ENCODE measurements at regions not wholly inside any gene's neighbourhood (a gene's known extent, or its start where the extent isn't known, plus 50 kb on each side); places are given as distances from the start of the nearest gene placed in this dataset.

DNA sequence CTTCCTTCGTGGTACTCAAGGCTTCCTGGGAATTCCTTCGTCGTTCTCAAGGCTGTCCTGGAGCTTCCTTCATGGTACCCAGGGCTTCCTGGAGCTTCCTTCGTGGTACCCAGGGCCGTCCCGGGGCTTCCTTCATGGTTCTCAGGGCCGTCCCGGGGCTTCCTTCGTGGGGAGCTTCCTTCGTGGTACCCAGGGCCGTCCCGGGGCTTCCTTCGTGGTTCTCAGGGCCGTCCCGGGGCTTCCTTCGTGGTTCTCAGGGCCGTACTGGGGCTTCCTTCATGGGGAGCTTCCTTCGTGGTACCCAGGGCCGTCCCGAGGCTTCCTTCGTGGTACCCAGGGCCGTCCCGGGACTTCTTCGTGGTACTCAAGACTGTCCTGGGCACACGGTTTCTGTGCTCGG lies 339.6 kb upstream of the FAT1 start:
- no peak for DNase-seq (ENCODE audit: low read depth in 2 of 2)
- TF ChIP-seq, protein P1, sequence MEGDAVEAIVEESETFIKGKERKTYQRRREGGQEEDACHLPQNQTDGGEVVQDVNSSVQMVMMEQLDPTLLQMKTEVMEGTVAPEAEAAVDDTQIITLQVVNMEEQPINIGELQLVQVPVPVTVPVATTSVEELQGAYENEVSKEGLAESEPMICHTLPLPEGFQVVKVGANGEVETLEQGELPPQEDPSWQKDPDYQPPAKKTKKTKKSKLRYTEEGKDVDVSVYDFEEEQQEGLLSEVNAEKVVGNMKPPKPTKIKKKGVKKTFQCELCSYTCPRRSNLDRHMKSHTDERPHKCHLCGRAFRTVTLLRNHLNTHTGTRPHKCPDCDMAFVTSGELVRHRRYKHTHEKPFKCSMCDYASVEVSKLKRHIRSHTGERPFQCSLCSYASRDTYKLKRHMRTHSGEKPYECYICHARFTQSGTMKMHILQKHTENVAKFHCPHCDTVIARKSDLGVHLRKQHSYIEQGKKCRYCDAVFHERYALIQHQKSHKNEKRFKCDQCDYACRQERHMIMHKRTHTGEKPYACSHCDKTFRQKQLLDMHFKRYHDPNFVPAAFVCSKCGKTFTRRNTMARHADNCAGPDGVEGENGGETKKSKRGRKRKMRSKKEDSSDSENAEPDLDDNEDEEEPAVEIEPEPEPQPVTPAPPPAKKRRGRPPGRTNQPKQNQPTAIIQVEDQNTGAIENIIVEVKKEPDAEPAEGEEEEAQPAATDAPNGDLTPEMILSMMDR (IDR thresholded peaks at IDR 0.05; ENCODE audit: low read depth, low read length) = no peak
- no peak overlapping the region for H3K4me3 ChIP-seq (replicated peaks in 1 of 2; ENCODE audit: low read depth in 2 of 2, low read length in 2 of 2)

DNA sequence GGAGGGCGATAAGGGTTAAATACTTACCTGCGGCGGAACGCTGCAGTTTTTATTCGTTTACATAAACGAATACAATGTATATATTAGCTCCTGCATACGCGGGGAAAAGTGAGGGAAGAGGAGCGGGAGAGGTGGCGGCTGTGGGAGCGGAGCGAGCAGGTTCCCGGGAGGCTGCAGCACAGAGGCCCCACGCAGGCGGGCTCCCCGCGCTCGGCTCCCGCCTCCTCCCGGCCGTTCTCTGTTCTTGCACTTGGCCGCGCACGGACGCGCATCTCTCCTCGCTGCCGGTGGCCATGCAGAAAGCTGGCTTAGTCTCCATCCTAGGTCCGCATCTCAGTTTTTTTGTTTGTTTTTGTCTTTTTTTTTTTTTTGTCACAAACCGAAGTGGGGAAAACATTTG lies 340.4 kb upstream of the FAT1 start:
- H3K4me3 ChIP-seq (replicated peaks in 1 of 2; ENCODE audit: low read depth in 2 of 2, low read length in 2 of 2) = no peak overlapping the region
- no peak for DNase-seq (ENCODE audit: low read depth in 2 of 2)
- TF ChIP-seq, protein P1 (IDR thresholded peaks at IDR 0.05; ENCODE audit: low read depth, low read length) = no peak

DNA sequence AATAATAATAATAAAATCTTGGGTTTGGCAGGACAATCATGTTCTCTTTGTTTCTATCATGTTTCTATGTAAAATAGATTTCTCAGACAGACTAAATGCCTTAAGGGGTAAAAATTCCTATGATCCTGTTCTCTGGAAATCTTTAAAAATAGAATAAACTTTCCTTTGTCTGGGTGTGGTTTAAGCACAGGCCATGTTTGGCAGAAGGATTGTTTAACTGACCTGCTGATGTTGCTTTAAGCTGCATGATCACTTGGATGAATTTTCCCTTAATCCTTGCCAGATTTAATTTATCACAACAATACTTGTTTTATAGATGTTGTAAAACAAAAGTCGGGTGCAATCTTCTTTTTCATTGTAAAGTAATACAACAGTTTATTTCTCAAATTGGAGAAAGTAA lies 341.7 kb upstream of the FAT1 start:
- no peak for DNase-seq (ENCODE audit: low read depth in 2 of 2)
- no peak overlapping the region for H3K4me3 ChIP-seq (replicated peaks in 1 of 2; ENCODE audit: low read depth in 2 of 2, low read length in 2 of 2)
- TF ChIP-seq, protein P1 (IDR thresholded peaks at IDR 0.05; ENCODE audit: low read depth, low read length) = no peak

DNA sequence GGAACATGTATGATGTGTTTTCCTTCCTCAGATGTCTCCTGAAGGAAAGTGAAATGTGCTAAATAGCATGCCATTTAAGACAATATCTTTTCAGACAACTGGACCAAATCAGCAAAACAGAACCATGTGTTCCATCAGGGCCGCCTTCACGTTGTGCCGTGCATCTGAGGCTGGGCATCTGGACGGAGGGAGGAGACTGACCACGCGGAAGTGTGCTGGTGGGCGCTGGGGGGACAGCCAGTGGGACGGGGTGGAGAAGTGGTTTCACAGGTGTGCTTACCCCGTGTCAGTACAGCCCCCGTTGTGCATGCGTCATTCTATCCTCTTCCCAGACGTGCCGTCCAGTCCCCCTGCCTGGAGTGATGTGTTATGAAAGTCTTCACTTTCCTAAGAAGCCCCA lies 342.1 kb upstream of the FAT1 start:
- H3K4me3 ChIP-seq (replicated peaks in 1 of 2; ENCODE audit: low read depth in 2 of 2, low read length in 2 of 2) = no peak overlapping the region
- DNase-seq (ENCODE audit: low read depth in 2 of 2) = no peak
- TF ChIP-seq, protein P1 (IDR thresholded peaks at IDR 0.05; ENCODE audit: low read depth, low read length) = no peak

DNA sequence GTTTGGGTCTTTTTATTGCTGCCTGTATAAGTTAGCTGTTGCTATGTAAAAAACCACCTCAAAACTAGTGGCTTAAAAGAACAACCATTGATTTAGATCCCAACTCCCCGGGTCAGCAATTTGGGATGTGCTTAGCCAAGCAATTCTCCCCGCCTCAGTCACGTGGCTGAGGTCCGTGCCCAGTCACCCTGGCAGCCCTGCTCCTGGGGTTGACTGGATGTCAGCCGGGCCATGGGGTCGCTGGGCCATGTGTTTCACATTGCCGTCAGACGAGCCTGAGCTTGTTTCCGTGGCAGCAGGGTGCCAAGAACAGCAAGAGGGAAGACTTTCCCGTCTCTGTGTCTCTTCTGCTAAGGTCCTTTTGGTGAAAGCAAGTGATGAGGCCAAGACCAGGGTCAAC lies 345.7 kb upstream of the FAT1 start:
- TF ChIP-seq, protein P1 (IDR thresholded peaks at IDR 0.05; ENCODE audit: low read depth, low read length) = no peak
- DNase-seq (ENCODE audit: low read depth in 2 of 2) = no peak
- no peak overlapping the region for H3K4me3 ChIP-seq (replicated peaks in 1 of 2; ENCODE audit: low read depth in 2 of 2, low read length in 2 of 2)

DNA sequence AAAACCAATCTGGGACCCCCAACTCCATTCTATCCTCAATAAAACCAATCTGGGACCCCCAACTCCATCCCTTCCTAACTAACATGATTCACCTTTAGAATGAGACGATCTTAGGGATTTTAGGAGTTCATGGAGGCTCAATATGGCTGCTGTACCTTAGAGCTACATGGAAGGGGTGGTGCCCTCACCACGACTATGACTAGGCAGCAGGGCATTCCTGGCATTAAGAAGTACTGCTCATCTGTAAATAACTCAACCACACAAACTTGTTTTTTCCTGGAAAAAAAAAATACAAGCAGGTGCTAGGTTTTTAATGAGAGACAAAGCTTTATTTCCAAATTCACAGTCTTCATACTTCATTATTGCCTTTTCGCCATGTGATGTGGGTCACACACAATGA lies 346.5 kb upstream of the FAT1 start:
- no peak for DNase-seq (ENCODE audit: low read depth in 2 of 2)
- no peak overlapping the region for H3K4me3 ChIP-seq (replicated peaks in 1 of 2; ENCODE audit: low read depth in 2 of 2, low read length in 2 of 2)
- TF ChIP-seq, protein P1 (IDR thresholded peaks at IDR 0.05; ENCODE audit: low read depth, low read length) = no peak

DNA sequence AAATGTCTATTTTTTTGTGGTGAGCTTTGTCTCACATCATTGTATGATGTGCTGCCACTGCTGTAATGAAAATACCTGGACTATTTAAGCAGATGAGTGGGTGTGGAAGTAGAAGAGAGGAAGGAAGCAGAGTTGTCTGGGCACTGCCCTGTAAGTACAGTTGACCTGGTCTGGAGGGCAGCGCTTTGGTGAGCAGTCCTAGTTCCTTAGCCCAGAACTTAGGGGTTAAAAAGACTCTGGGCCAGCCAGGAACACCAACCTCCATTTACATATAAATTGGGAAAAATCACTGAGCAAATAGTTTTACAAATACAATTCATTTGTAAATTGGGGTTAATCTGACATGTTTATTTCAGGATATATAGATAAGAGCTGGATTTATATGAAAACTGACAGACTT lies 347.1 kb upstream of the FAT1 start:
- TF ChIP-seq, protein P1 (IDR thresholded peaks at IDR 0.05; ENCODE audit: low read depth, low read length) = no peak
- H3K4me3 ChIP-seq (replicated peaks in 1 of 2; ENCODE audit: low read depth in 2 of 2, low read length in 2 of 2) = no peak overlapping the region
- DNase-seq (ENCODE audit: low read depth in 2 of 2) = no peak

Data from cardiac fibroblast (primary cell).